Uterus (tissue), 3 donors: ENCODE measurements at regions not wholly inside any gene's neighbourhood (a gene's known extent, or its start where the extent isn't known, plus 50 kb on each side); places are given as distances from the start of the nearest gene placed in this dataset.

Source experiments
- DNase-seq, 2 donors: peaks; one replicate each; pipeline ENCODE4 v3.0.0-alpha.2; 2019 to 2020
- H3K27ac ChIP-seq, 2 donors: fragments of 200-600 bp; sonication (generic); 1 replicate in 1 of 2; 2 replicates in 1 of 2; pipeline ENCODE4 v1.5.1; 2016 to 2018
- H3K27me3 ChIP-seq, 2 donors: fragments of 200-600 bp; sonication (generic); one replicate each; pipeline ENCODE4 v1.5.1; 2018 to 2019; ENCODE audit warnings: control low read depth in 1 of 2
- H3K36me3 ChIP-seq, 2 donors: fragments of 200-600 bp; sonication (generic); one replicate each; pipeline ENCODE4 v1.5.1; 2019; ENCODE audit warnings: control low read depth in 1 of 2
- H3K4me1 ChIP-seq, 2 donors: fragments of 200-600 bp; sonication (generic); one replicate each; pipeline ENCODE4 v1.5.1; 2018 to 2019; ENCODE audit warnings: control low read depth in 1 of 2
- H3K4me3 ChIP-seq, 2 donors: fragments of 200-600 bp; sonication (generic); 1 replicate in 1 of 2; 2 replicates in 1 of 2; pipeline ENCODE4 v1.5.1; 2018 to 2019; ENCODE audit warnings: mild to moderate bottlenecking in 1 of 2
- H3K9me3 ChIP-seq, 2 donors: fragments of 200-600 bp; sonication (generic); one replicate each; pipeline ENCODE4 v1.5.1; 2019; ENCODE audit warnings: control low read depth in 1 of 2
- POLR2A ChIP-seq, 2 donors: fragments of 450-650 bp; IDR thresholded peaks; one replicate each; pipeline ENCODE4 v1.6.1; 2016; ENCODE audit warnings: antibody characterized with exemption in 2 of 2, mild to moderate bottlenecking in 1 of 2, moderate library complexity in 1 of 2
- intact Hi-C: fragments of 100-400 bp; cut with DNase I; formaldehyde crosslinking; loops from one replicate; pipeline ENCODE4 v1.15.1; 2023; ENCODE audit warnings: low total_unique reads
- TF ChIP-seq, protein P1 (sequence below), 4 experiments: fragments of 200-600 bp in 2 of 4; fragments of 450-650 bp in 2 of 4; sonication (generic) in 2 of 4; IDR thresholded peaks; one replicate each; pipeline ENCODE4 v1.5.1; 2016 to 2019; ENCODE audit warnings: antibody characterized with exemption in 4 of 4, mild to moderate bottlenecking in 2 of 4, moderate library complexity in 1 of 4
- donor health status: DM: yes; HTN: yes; CAD: no.

DNA sequence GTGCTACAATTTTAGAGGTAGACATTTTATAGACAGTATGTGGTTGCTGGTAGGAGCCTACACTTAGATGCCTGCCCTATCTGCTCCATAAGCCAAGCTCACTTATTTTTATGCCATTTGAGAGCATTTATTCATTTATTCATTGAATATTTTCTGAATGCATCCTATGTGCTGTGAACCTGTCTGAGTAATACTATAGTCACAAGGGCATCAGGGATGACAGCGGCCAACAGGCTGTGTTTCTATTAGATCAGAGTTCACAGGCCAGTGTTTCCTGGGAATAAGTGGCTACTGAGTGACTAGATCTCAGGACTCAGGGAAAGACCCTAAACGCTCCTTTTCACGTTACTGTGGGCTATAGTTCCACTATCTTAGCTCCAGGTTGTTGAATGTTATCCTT lies 235.2 kb upstream of the MSX2 start:
- TF ChIP-seq POLR2A (IDR thresholded peaks at IDR 0.05): no peak
- TF ChIP-seq, protein P1, sequence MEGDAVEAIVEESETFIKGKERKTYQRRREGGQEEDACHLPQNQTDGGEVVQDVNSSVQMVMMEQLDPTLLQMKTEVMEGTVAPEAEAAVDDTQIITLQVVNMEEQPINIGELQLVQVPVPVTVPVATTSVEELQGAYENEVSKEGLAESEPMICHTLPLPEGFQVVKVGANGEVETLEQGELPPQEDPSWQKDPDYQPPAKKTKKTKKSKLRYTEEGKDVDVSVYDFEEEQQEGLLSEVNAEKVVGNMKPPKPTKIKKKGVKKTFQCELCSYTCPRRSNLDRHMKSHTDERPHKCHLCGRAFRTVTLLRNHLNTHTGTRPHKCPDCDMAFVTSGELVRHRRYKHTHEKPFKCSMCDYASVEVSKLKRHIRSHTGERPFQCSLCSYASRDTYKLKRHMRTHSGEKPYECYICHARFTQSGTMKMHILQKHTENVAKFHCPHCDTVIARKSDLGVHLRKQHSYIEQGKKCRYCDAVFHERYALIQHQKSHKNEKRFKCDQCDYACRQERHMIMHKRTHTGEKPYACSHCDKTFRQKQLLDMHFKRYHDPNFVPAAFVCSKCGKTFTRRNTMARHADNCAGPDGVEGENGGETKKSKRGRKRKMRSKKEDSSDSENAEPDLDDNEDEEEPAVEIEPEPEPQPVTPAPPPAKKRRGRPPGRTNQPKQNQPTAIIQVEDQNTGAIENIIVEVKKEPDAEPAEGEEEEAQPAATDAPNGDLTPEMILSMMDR (IDR thresholded peaks at IDR 0.05): no peak
- DNase-seq: no peak
- no peaks in the 10 kb centered on the region for H3K27me3 ChIP-seq
- no peaks in the 10 kb centered on the region for H3K36me3 ChIP-seq
- H3K4me3 ChIP-seq: no peak overlapping the region
- intact Hi-C loops: no loop called here
- no peaks in the 10 kb centered on the region for H3K4me1 ChIP-seq
- H3K9me3 ChIP-seq: no peaks in the 10 kb centered on the region
- no peak overlapping the region for H3K27ac ChIP-seq

DNA sequence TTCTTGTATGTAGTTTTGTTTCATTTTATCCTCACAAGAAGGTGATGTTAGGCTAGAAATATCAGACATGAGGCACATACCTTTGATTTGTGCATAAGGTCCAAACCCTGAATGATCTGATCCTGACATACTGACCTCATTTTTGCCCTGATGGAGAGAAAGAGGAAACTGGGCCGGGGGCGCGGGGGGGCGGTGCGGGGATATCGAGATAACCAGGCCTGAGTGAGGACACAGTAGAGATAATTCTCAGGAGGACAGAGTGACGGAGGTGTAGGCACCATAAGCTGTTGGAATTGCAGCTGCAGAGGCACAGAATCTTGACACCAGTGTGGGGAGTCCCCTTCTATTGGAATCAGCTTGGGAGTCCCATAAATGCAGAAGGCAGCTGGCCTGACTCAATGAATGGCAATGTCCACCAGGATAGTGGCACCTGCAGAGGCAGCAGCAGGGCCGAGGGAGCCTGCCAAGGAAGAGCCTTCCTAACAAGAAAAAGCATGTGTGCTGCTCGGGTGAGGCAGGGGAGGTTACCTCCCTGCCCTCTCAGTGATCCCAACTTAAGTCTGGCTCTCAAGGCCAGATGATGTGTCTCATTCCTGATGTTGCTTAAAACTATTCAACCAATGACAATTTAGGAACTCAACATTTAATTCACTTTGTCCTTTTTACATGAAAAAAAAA lies 234.3 kb upstream of the MSX2 start:
- intact Hi-C loops: no loop called here

DNA sequence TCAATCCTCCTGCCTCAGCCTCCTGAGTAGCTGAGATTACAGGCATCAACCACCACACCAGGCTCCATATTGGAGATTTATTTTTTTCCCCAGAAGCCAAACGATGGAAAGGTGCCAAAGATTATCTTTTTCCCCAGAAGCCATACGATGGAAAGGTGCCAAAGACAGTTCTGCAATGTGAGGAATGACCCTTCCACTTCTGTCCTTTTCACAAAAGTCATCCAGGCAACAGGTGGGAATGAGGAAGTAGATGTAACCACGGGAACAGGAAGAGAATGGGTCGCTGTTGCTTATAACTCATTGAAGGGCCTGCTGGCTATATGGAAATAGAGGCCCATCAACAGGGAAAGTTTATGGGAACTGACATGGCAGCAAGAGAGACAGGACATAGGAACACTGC lies 233.7 kb upstream of the MSX2 start:
- Histone ChIP-seq H3K36me3 (no peaks in the 10 kb centered on the region), H3K27ac (no peak overlapping the region), H3K4me1 (no peaks in the 10 kb centered on the region), H3K4me3 (no peak overlapping the region), H3K27me3 (no peaks in the 10 kb centered on the region), H3K9me3 (no peaks in the 10 kb centered on the region)
- intact Hi-C loops: no loop called here
- DNase-seq: no peak
- TF ChIP-seq, protein P1 (IDR thresholded peaks at IDR 0.05): no peak

More for the DNA sequence above, 234.3 kb upstream of the MSX2 start:
- H3K9me3 ChIP-seq: no peaks in the 10 kb centered on the region
- H3K4me3 ChIP-seq: no peak overlapping the region
- no peaks in the 10 kb centered on the region for H3K36me3 ChIP-seq
- no peak overlapping the region for H3K27ac ChIP-seq
- no peaks in the 10 kb centered on the region for H3K4me1 ChIP-seq
- no peak for DNase-seq
- no peaks in the 10 kb centered on the region for H3K27me3 ChIP-seq
- no peak for TF ChIP-seq POLR2A (IDR thresholded peaks at IDR 0.05)
- TF ChIP-seq, protein P1 (IDR thresholded peaks at IDR 0.05): no peak

DNA sequence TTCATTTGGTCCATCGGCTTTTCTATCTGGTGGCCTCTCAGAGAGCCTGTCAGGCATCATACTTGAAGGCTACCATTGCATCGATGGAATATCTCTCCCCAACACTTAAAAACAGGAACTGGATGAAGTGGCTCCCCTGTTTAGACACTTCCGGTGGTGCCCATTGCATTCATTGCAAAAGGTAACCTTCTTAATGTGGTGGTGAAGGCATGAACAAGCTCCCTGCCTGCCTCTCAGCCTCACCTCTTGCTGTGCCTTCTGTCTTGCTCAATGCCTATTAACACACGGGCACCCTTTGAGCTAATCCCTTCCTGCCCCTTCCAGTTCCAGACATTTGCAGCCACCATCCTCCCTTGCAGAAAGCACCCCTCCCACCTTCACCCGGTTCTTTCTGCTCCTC lies 233.1 kb upstream of the MSX2 start:
- H3K27me3 ChIP-seq: no peaks in the 10 kb centered on the region
- no peaks in the 10 kb centered on the region for H3K9me3 ChIP-seq
- TF ChIP-seq POLR2A (IDR thresholded peaks at IDR 0.05): no peak
- TF ChIP-seq, protein P1 (IDR thresholded peaks at IDR 0.05): no peak
- H3K27ac ChIP-seq: no peak overlapping the region
- intact Hi-C loops: no loop called here
- no peaks in the 10 kb centered on the region for H3K36me3 ChIP-seq
- H3K4me1 ChIP-seq: no peaks in the 10 kb centered on the region
- DNase-seq: no peak
- no peak overlapping the region for H3K4me3 ChIP-seq

DNA sequence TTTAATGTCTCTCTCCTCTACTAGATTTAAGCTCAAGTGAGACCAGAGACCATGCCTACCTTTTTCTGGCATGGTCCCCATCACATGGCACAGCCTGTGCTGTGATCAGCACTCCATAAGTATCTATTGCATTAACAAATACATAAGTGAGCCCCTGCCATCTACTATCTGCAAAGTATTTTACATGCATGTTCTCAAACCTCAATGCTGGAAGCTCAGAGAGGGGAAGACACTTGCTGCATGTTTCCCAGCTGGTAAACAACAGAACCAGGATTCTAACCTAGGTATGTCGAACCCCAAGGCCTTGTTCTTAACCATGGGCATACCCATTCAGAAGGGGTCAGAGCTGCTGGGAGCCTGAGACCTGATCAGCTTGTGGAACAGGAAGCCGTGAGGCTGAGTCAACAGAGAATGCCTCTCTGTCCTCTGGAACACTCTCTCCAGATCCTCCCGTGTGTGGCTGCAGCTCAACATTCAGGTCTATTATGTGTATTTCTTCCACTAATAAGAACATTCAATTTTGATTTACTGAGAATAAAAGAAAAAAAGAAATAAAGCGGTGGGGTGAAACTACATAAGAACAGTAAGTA lies 232.5 kb upstream of the MSX2 start:
- Histone ChIP-seq H3K27me3 (no peaks in the 10 kb centered on the region), H3K4me1 (no peaks in the 10 kb centered on the region), H3K4me3 (no peak overlapping the region), H3K36me3 (no peaks in the 10 kb centered on the region), H3K27ac (no peak overlapping the region), H3K9me3 (no peaks in the 10 kb centered on the region)
- no peak for DNase-seq
- intact Hi-C loops: no loop called here
- TF ChIP-seq POLR2A (IDR thresholded peaks at IDR 0.05): no peak
- TF ChIP-seq, protein P1 (IDR thresholded peaks at IDR 0.05): no peak
